Hematopoietic multipotent progenitor cell treated with erythropoietin and hydrocortisone succinate and interleukin-3 and kit ligand, for 6 days (in vitro differentiated cells): ENCODE measurements at regions not wholly inside any gene's neighbourhood (a gene's known extent, or its start where the extent isn't known, plus 50 kb on each side); places are given as distances from the start of the nearest gene placed in this dataset.

Source experiments
- DNase-seq: peaks from one replicate; pipeline ENCODE4 v3.0.0-alpha.2; 2015

- no peak for DNase-seq
Observed at GRCh38 chr3:194738254-194739093, 52.8 kb downstream of the FAM43A start.

GRCh38 chr3:194739498-194740284 is 54.0 kb downstream of the FAM43A start:
- DNase-seq, result no peak

GRCh38 chr3:194740859-194741491 is 55.3 kb downstream of the FAM43A start:
- DNase-seq, result no peak

GRCh38 chr3:194741916-194742315 is 56.2 kb downstream of the FAM43A start:
- no peak for DNase-seq

GRCh38 chr3:194744826-194745225 is 59.1 kb downstream of the FAM43A start:
- DNase-seq, result no peak

GRCh38 chr3:194745422-194746184 is 59.9 kb downstream of the FAM43A start:
- peak; percentile 56 for DNase-seq

GRCh38 chr3:194748225-194748624 is 62.5 kb downstream of the FAM43A start:
- no peak for DNase-seq

- no peak for DNase-seq
Observed at GRCh38 chr3:194749631-194750490, 64.2 kb downstream of the FAM43A start.

GRCh38 chr3:194750491-194750828 is 64.8 kb downstream of the FAM43A start:
- DNase-seq, result no peak

- no peak for DNase-seq
Observed at GRCh38 chr3:194755671-194756459, 70.2 kb downstream of the FAM43A start.

GRCh38 chr3:194756460-194756779 is 70.7 kb downstream of the FAM43A start:
- no peak for DNase-seq

GRCh38 chr3:194756791-194757325 is 71.2 kb downstream of the FAM43A start:
- DNase-seq, result no peak

GRCh38 chr3:194757647-194758061 is 72.0 kb downstream of the FAM43A start:
- no peak for DNase-seq

- no peak for DNase-seq
Observed at GRCh38 chr3:194758716-194759115, 73.0 kb downstream of the FAM43A start.

GRCh38 chr3:194760494-194761137 is 74.9 kb downstream of the FAM43A start:
- DNase-seq, result peak; percentile 43

GRCh38 chr3:194761384-194761783 is 75.7 kb downstream of the FAM43A start:
- DNase-seq, result no peak

GRCh38 chr3:194766845-194767244 is 81.2 kb downstream of the FAM43A start:
- peak; percentile 54 for DNase-seq

- no peak for DNase-seq
Observed at GRCh38 chr3:194767446-194768207, 81.9 kb downstream of the FAM43A start.

GRCh38 chr3:194768586-194768985 is 82.9 kb downstream of the FAM43A start:
- no peak for DNase-seq
